GM12864 (cell line): ENCODE measurements at regions not wholly inside any gene's neighbourhood (a gene's known extent, or its start where the extent isn't known, plus 50 kb on each side); places are given as distances from the start of the nearest gene placed in this dataset.

Source experiments
- DNase-seq: peaks from one replicate; pipeline ENCODE4 v3.0.0-alpha.2; 2011; ENCODE audit warnings: low read depth
- H3K4me3 ChIP-seq: 2 replicates; pipeline ENCODE4 v1.5.1; 2011; ENCODE audit warnings: mild to moderate bottlenecking, low read depth, low read length, control low read depth
- CTCF ChIP-seq: IDR thresholded peaks from 2 replicates; pipeline ENCODE4 v1.5.1; 2011; ENCODE audit warnings: low read depth, mild to moderate bottlenecking, moderate library complexity, low read length, control low read depth, inconsistent platforms; ENCODE audit errors: missing control alignments

GRCh38 chr4:126748736-126749135, 884.0 kb upstream of the INTU start:
- no peak for DNase-seq
- TF ChIP-seq CTCF = no peak
- H3K4me3 ChIP-seq = no peak overlapping the region

DNA sequence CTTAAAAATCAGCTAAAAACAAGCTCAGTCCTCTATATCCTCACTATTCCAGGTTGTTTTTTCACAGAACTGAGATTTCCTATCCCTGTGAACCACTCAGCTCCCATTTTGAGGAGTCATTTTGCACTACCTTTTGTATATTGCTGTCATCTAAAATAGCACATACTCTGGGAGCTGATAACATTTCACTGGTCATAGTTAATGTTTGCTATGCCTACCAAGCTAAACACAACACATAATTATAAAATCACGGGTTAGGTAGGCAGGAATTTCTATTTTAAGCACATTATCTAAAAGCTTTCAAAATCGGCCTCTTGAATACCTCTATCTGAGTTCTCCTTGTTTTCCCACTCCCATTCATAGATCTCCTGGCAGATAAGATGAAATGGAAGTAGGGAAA, 882.0 kb upstream of the INTU start:
- TF ChIP-seq CTCF = no peak
- DNase-seq = no peak
- no peak overlapping the region for H3K4me3 ChIP-seq

GRCh38 chr4:126752126-126752525, 880.6 kb upstream of the INTU start:
- H3K4me3 ChIP-seq = no peak overlapping the region
- no peak for DNase-seq
- TF ChIP-seq CTCF = no peak

- H3K4me3 ChIP-seq = no peak overlapping the region
- no peak for DNase-seq
- TF ChIP-seq CTCF = no peak
These were observed 880.1 kb upstream of the INTU start for GRCh38 chr4:126752702-126753101.

DNA sequence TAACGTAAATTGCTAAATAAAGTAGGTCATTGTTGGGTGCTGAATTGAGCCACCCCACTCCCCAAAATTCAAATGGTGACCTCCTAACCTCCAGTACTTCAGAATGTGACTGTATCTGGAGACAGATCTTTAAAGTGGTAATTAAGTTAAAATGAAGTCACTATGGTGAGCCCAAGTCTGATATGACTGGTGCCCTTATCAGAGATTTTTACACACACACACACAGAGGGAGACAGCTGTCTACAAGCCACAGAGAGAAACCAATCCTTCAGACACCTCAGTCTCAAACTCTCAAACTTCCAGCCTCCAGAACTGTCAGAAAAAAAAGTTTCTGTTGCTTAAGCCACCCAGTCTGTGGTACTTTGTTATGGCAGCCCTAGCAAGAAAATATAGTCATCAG, 879.2 kb upstream of the INTU start:
- TF ChIP-seq CTCF = no peak
- no peak for DNase-seq

DNA sequence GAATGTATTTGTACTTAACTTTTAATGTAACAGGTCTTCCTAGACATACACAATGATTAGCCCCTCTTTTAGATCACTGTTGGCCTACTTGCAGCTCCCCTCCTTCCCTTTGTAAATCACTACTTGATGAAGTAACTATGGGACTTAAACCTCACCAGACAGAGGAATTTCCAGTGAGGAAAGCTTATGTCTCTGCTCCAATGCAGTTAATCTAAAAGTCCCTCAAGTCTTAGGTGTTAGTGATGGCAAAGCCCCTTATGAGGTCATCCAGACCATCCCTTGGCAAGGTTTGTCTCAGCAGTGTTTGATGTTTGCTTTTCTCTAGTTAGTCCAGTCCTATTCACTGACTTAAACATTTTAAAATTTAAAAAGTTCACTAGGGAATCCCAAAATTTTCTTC, 877.3 kb upstream of the INTU start:
- no peak overlapping the region for H3K4me3 ChIP-seq
- no peak for DNase-seq
- no peak for TF ChIP-seq CTCF

More for the DNA sequence above, 879.2 kb upstream of the INTU start:
- no peak overlapping the region for H3K4me3 ChIP-seq

GRCh38 chr4:126756050-126756829, 876.5 kb upstream of the INTU start:
- no peak for TF ChIP-seq CTCF
- DNase-seq = no peak
- no peak overlapping the region for H3K4me3 ChIP-seq
